ENCODE measurements at regions not wholly inside any gene's neighbourhood (a gene's known extent, or its start where the extent isn't known, plus 50 kb on each side); places are given as distances from the start of the nearest gene placed in this dataset.

DNA sequence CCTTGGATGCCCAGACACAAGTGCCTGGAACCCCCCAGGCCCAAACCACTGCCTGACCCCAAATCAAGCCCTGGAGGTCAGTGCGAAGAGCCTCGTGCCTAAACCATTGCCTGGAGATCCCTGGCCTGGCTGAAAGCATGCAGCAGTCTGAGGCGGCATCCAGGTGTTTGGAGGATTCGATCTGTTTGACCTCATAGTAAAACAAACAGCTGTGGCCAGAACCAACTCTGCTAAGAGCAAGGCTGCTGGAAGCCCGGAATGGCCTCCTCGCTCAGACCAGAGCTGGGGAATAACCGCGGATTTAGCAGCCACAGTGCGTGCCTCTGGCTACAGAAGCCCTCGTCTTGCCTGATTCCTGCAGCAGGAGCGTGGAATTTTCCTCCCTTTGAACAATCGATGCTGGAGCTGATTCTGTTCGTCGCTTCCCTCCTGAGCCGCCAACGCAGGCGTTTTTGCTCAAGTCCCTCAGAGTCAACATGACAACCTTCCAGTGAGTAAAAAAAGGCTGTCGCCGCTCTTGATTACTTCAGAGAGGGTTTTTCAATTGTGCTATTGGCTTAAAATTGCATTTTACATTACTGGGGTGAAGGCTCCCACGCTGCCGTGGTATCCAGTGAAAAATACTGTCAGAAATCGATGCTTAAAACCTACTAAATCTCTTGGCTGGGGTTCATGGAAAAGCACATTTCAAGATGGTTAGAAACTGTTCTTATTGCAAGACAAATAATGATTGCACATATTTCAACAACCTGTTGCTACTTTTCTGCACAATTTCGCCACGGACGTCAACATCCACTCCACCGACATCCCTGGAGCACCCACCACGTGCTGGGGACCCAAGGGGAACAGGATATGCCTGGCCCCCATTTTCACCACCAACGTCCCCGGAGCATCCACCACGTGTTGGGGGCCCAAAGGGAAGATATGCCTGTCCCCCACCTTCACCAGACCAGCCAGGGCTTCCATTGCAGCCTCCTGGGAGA, 190.0 kb downstream of the OLFM1 start:
- TF ChIP-seq POLR2AphosphoS5 (IDR thresholded peaks at IDR 0.05) = no peak
- no peak for TF ChIP-seq EP300 (IDR thresholded peaks at IDR 0.05)
- TF ChIP-seq POLR2A (IDR thresholded peaks at IDR 0.05; ENCODE audit: low read depth) = no peak
